HCT116 (cell line): ENCODE measurements at regions not wholly inside any gene's neighbourhood (a gene's known extent, or its start where the extent isn't known, plus 50 kb on each side); places are given as distances from the start of the nearest gene placed in this dataset.

Experiments
- EZH2 ChIP-seq: fragments of 200-600 bp; sonication (generic); IDR thresholded peaks from 2 replicates; pipeline ENCODE4 v1.6.1; 2017; ENCODE audit warnings: antibody characterized with exemption, mixed run types
- EZH2phosphoT487 ChIP-seq: fragments of 200-600 bp; IDR thresholded peaks from 2 replicates; pipeline ENCODE4 v1.6.1; 2018; ENCODE audit warnings: antibody characterized with exemption, borderline replicate concordance
- POLR2A ChIP-seq: IDR thresholded peaks from 2 replicates; pipeline ENCODE4 v1.7.0; 2011; ENCODE audit warnings: borderline replicate concordance; ENCODE audit not compliant: insufficient read depth, insufficient read length; ENCODE audit errors: extremely low read depth
- POLR2AphosphoS5 ChIP-seq: IDR thresholded peaks from 2 replicates; pipeline ENCODE4 v1.6.1; 2011; ENCODE audit warnings: mild to moderate bottlenecking, low read depth, low read length, moderate library complexity
- RAD21 ChIP-seq: IDR thresholded peaks from 2 replicates; pipeline ENCODE4 v1.6.1; 2012; ENCODE audit warnings: low read depth, mild to moderate bottlenecking
- SP1 ChIP-seq: IDR thresholded peaks from 2 replicates; pipeline ENCODE4 v1.6.1; 2012; ENCODE audit warnings: low read depth
- TCF7L2 ChIP-seq: IDR thresholded peaks from 2 replicates; pipeline ENCODE4 v1.7.0; 2011; ENCODE audit warnings: borderline replicate concordance, inconsistent platforms; ENCODE audit not compliant: insufficient read depth, insufficient read length; ENCODE audit errors: extremely low read depth
- YY1 ChIP-seq: IDR thresholded peaks from 2 replicates; pipeline ENCODE4 v1.6.1; 2011; ENCODE audit warnings: low read length, low read depth, moderate library complexity, mild to moderate bottlenecking; ENCODE audit not compliant: insufficient replicate concordance; ENCODE audit errors: extremely low read depth
- ZNF274 ChIP-seq: fragments of 200-500 bp; sonication (Bioruptor generic); IDR thresholded peaks from 2 replicates; pipeline ENCODE4 v1.6.1; 2014; ENCODE audit warnings: mild to moderate bottlenecking, low read depth, low read length, inconsistent platforms
- TF ChIP-seq, protein P1 (sequence below), 3 experiments: fragments of 200-600 bp in 1 of 3; sonication (generic) in 1 of 3; IDR thresholded peaks in 2 of 3; conservative IDR thresholded peaks in 1 of 3; 2 replicates each; pipeline ENCODE4 v1.5.1; 2012 to 2017; ENCODE audit warnings: low read depth in 2 of 3, low read length in 2 of 3, antibody characterized with exemption in 1 of 3, borderline replicate concordance in 1 of 3, control low read depth in 1 of 3, mild to moderate bottlenecking in 1 of 3, mixed read lengths in 1 of 3, mixed run types in 1 of 3, moderate library complexity in 1 of 3; ENCODE audit not compliant: insufficient read depth in 1 of 3
- TF ChIP-seq, protein P2 (sequence below): IDR thresholded peaks from 2 replicates; pipeline ENCODE4 v1.6.1; 2011; ENCODE audit warnings: mild to moderate bottlenecking, low read length, moderate library complexity; ENCODE audit not compliant: insufficient replicate concordance; ENCODE audit errors: extremely low read depth
- TF ChIP-seq, protein P3 (sequence below): IDR thresholded peaks from 2 replicates; pipeline ENCODE4 v1.6.1; 2012
- TF ChIP-seq, protein P4 (sequence below): IDR thresholded peaks from 2 replicates; pipeline ENCODE4 v1.6.1; 2012; ENCODE audit warnings: low read depth

DNA sequence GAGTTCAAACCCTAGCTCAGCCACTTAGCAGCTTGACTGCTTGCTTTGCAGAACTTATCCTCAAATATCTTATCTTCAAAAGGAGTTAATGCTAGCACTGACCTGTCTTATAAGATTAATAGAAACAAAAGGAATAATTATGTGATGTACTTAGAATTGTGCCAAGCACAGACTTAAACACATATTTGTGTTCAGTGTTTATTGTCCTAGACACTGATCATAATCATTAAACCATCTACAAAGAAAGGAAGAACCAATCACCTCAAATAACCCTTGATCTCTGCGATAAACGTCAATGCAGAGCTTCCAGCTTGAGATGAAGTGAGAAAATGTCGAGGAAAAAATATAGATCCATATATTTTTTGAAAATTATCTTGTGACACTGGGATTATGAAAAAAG lies 73.1 kb downstream of the ATXN7L3B start:
- TF ChIP-seq, protein P1, sequence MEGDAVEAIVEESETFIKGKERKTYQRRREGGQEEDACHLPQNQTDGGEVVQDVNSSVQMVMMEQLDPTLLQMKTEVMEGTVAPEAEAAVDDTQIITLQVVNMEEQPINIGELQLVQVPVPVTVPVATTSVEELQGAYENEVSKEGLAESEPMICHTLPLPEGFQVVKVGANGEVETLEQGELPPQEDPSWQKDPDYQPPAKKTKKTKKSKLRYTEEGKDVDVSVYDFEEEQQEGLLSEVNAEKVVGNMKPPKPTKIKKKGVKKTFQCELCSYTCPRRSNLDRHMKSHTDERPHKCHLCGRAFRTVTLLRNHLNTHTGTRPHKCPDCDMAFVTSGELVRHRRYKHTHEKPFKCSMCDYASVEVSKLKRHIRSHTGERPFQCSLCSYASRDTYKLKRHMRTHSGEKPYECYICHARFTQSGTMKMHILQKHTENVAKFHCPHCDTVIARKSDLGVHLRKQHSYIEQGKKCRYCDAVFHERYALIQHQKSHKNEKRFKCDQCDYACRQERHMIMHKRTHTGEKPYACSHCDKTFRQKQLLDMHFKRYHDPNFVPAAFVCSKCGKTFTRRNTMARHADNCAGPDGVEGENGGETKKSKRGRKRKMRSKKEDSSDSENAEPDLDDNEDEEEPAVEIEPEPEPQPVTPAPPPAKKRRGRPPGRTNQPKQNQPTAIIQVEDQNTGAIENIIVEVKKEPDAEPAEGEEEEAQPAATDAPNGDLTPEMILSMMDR (IDR thresholded peaks at IDR 0.05 in 2 of 3, conservative IDR thresholded peaks at IDR 0.05 in 1 of 3; ENCODE audit: borderline replicate concordance in 1 of 3, insufficient read depth in 1 of 3, low read depth in 2 of 3, low read length in 2 of 3), result no peak
- TF ChIP-seq EZH2phosphoT487, result no peak
- no peak for TF ChIP-seq YY1
- TF ChIP-seq, protein P2, sequence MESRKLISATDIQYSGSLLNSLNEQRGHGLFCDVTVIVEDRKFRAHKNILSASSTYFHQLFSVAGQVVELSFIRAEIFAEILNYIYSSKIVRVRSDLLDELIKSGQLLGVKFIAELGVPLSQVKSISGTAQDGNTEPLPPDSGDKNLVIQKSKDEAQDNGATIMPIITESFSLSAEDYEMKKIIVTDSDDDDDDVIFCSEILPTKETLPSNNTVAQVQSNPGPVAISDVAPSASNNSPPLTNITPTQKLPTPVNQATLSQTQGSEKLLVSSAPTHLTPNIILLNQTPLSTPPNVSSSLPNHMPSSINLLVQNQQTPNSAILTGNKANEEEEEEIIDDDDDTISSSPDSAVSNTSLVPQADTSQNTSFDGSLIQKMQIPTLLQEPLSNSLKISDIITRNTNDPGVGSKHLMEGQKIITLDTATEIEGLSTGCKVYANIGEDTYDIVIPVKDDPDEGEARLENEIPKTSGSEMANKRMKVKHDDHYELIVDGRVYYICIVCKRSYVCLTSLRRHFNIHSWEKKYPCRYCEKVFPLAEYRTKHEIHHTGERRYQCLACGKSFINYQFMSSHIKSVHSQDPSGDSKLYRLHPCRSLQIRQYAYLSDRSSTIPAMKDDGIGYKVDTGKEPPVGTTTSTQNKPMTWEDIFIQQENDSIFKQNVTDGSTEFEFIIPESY, result no peak
- TF ChIP-seq POLR2A, result no peak
- no peak for TF ChIP-seq POLR2AphosphoS5
- TF ChIP-seq EZH2, result no peak
- TF ChIP-seq TCF7L2, result no peak
- TF ChIP-seq, protein P3, sequence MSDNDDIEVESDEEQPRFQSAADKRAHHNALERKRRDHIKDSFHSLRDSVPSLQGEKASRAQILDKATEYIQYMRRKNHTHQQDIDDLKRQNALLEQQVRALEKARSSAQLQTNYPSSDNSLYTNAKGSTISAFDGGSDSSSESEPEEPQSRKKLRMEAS, result no peak
- no peak for TF ChIP-seq RAD21
- no peak for TF ChIP-seq SP1
- TF ChIP-seq ZNF274, result no peak
- TF ChIP-seq, protein P4, sequence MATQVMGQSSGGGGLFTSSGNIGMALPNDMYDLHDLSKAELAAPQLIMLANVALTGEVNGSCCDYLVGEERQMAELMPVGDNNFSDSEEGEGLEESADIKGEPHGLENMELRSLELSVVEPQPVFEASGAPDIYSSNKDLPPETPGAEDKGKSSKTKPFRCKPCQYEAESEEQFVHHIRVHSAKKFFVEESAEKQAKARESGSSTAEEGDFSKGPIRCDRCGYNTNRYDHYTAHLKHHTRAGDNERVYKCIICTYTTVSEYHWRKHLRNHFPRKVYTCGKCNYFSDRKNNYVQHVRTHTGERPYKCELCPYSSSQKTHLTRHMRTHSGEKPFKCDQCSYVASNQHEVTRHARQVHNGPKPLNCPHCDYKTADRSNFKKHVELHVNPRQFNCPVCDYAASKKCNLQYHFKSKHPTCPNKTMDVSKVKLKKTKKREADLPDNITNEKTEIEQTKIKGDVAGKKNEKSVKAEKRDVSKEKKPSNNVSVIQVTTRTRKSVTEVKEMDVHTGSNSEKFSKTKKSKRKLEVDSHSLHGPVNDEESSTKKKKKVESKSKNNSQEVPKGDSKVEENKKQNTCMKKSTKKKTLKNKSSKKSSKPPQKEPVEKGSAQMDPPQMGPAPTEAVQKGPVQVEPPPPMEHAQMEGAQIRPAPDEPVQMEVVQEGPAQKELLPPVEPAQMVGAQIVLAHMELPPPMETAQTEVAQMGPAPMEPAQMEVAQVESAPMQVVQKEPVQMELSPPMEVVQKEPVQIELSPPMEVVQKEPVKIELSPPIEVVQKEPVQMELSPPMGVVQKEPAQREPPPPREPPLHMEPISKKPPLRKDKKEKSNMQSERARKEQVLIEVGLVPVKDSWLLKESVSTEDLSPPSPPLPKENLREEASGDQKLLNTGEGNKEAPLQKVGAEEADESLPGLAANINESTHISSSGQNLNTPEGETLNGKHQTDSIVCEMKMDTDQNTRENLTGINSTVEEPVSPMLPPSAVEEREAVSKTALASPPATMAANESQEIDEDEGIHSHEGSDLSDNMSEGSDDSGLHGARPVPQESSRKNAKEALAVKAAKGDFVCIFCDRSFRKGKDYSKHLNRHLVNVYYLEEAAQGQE, result no peak
